DND-41 (cell line): ENCODE measurements at regions not wholly inside any gene's neighbourhood (a gene's known extent, or its start where the extent isn't known, plus 50 kb on each side); places are given as distances from the start of the nearest gene placed in this dataset.

Experiments used
- ATAC-seq: fragments of 200-7000 bp; cut with Tn5 transposase; 3 replicates; pipeline ENCODE4 v1.9.1; 2021; ENCODE audit warnings: low read depth; ENCODE audit not compliant: insufficient read depth
- DNase-seq: peaks from one replicate; pipeline ENCODE4 v3.0.0-alpha.2; 2020
- H2AFZ ChIP-seq: 2 replicates; pipeline ENCODE4 v1.6.0; 2012; ENCODE audit warnings: low read depth, low read length
- H3K27ac ChIP-seq: 2 replicates; pipeline ENCODE4 v1.5.1; 2012; ENCODE audit warnings: low read length, inconsistent platforms
- H3K27me3 ChIP-seq: fragments of 200-600 bp; sonication (generic); 2 replicates; pipeline ENCODE4 v1.6.0; 2012; ENCODE audit warnings: low read length, mild to moderate bottlenecking, inconsistent platforms; ENCODE audit not compliant: insufficient read depth, poor library complexity
- H3K36me3 ChIP-seq: 2 replicates; pipeline ENCODE4 v1.5.1; 2012; ENCODE audit warnings: low read length, inconsistent platforms; ENCODE audit not compliant: insufficient read depth
- H3K4me1 ChIP-seq: 2 replicates; pipeline ENCODE4 v1.5.1; 2012; ENCODE audit warnings: mild to moderate bottlenecking, low read length; ENCODE audit not compliant: insufficient read depth
- H3K4me2 ChIP-seq: 2 replicates; pipeline ENCODE4 v1.6.0; 2012; ENCODE audit warnings: mild to moderate bottlenecking, moderate library complexity, low read length, inconsistent platforms; ENCODE audit not compliant: insufficient read depth
- H3K4me3 ChIP-seq, 2 experiments: fragments of 200-600 bp in 1 of 2; shearing (Covaris generic) in 1 of 2; 2 replicates each; pipeline ENCODE4 v1.5.1; 2012 to 2016; ENCODE audit warnings: inconsistent platforms in 2 of 2, low read length in 2 of 2, mild to moderate bottlenecking in 2 of 2, low read depth in 1 of 2, moderate library complexity in 1 of 2
- H3K79me2 ChIP-seq: 2 replicates; pipeline ENCODE4 v1.6.0; 2012; ENCODE audit warnings: low read length, inconsistent platforms; ENCODE audit not compliant: insufficient read depth
- H3K9ac ChIP-seq: 2 replicates; pipeline ENCODE4 v1.6.0; 2012; ENCODE audit warnings: low read depth, mild to moderate bottlenecking, inconsistent platforms, low read length, moderate library complexity
- H3K9me3 ChIP-seq: 2 replicates; pipeline ENCODE4 v1.5.1; 2012; ENCODE audit warnings: low read length, moderate library complexity, mild to moderate bottlenecking, inconsistent platforms; ENCODE audit not compliant: insufficient read depth, severe bottlenecking
- H4K20me1 ChIP-seq: 2 replicates; pipeline ENCODE4 v1.6.0; 2012; ENCODE audit warnings: low read length; ENCODE audit not compliant: insufficient read depth
- CTCF ChIP-seq: IDR thresholded peaks from 2 replicates; pipeline ENCODE4 v1.5.1; 2012; ENCODE audit warnings: borderline replicate concordance, low read length, moderate library complexity, mild to moderate bottlenecking; ENCODE audit not compliant: poor library complexity, severe bottlenecking; ENCODE audit errors: extremely low read depth
- EZH2 ChIP-seq: IDR thresholded peaks from 3 replicates; pipeline ENCODE4 v1.6.1; 2012; ENCODE audit warnings: borderline replicate concordance, low read depth, mild to moderate bottlenecking, moderate library complexity, low read length, inconsistent platforms; ENCODE audit not compliant: severe bottlenecking

DNA sequence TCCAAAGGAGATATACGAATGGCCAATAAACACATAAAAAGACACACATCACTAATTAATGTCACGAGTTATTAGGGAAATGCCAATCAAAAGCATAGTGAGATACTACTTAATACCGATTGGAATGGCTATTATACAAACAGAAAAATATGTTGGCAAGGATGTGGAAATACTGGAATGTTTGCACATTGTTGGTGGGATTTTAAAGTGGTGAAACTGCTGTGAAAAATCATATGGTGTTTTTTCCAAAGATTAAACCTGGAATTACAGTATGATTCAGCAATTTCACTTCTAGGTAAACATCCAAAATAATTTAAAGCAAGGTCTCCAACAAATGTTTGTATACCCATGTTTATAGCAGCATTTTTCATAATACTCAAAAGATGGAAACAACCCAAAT, 765.5 kb downstream of the VGLL3 start:
- Histone ChIP-seq H3K9me3 (no peaks in the 10 kb centered on the region), H3K36me3 (no peaks in the 10 kb centered on the region), H3K4me1 (no peaks in the 10 kb centered on the region), H3K9ac (no peak overlapping the region), H2AFZ (no peak overlapping the region), H3K4me3 (no peak overlapping the region), H3K27me3 (no peaks in the 10 kb centered on the region), H3K27ac (no peak overlapping the region), H4K20me1 (no peaks in the 10 kb centered on the region), H3K4me2 (no peak overlapping the region), H3K79me2 (no peaks in the 10 kb centered on the region)
- no peak for TF ChIP-seq EZH2
- TF ChIP-seq CTCF: no peak
- DNase-seq (no peak), ATAC-seq (no peak)

- Histone ChIP-seq H2AFZ (no peak overlapping the region), H3K9me3 (no peaks in the 10 kb centered on the region), H3K27me3 (no peaks in the 10 kb centered on the region), H3K4me3 (no peak overlapping the region), H4K20me1 (no peaks in the 10 kb centered on the region), H3K9ac (no peak overlapping the region), H3K27ac (no peak overlapping the region), H3K79me2 (no peaks in the 10 kb centered on the region), H3K36me3 (no peaks in the 10 kb centered on the region), H3K4me2 (no peak overlapping the region), H3K4me1 (no peaks in the 10 kb centered on the region)
- DNase-seq (no peak), ATAC-seq (no peak)
- no peak for TF ChIP-seq CTCF
- TF ChIP-seq EZH2: no peak
Measured at GRCh38 chr3:86221601-86222000, 769.3 kb downstream of the VGLL3 start.

DNA sequence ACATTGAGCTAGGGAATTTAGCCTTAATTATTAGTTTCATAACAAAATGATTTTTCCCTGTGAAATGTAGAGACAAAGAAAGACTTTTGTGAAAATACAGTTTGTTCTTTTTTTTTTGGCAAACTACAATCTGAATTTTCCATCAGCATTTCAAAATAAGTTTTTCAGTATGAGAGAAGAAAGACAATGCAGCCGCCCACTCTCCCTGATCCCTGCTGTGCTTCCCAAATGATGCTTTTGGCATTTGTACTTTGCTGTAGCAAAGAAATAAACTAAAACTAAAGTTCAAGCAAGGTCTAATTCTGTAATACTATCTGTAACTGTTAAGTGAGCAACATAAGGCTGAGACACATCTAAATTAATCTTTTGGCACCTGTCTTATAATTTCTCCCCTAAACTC, 782.2 kb downstream of the VGLL3 start:
- H3K4me1 ChIP-seq: no peaks in the 10 kb centered on the region
- no peaks in the 10 kb centered on the region for H4K20me1 ChIP-seq
- no peaks in the 10 kb centered on the region for H3K36me3 ChIP-seq
- no peak overlapping the region for H3K4me2 ChIP-seq
- H3K27ac ChIP-seq: no peak overlapping the region
- ATAC-seq (no peak), DNase-seq (no peak)
- no peaks in the 10 kb centered on the region for H3K9me3 ChIP-seq
- no peaks in the 10 kb centered on the region for H3K27me3 ChIP-seq
- no peak overlapping the region for H3K9ac ChIP-seq
- H2AFZ ChIP-seq: no peak overlapping the region
- no peak overlapping the region for H3K4me3 ChIP-seq
- H3K79me2 ChIP-seq: no peaks in the 10 kb centered on the region
- TF ChIP-seq CTCF (no peak), EZH2 (no peak)

GRCh38 chr3:86182606-86183005, 808.3 kb downstream of the VGLL3 start:
- no peak overlapping the region for H3K9ac ChIP-seq
- H3K27ac ChIP-seq: no peak overlapping the region
- DNase-seq (no peak), ATAC-seq (no peak)
- TF ChIP-seq EZH2 (no peak), CTCF (no peak)
- no peaks in the 10 kb centered on the region for H4K20me1 ChIP-seq
- H3K4me2 ChIP-seq: no peak overlapping the region
- H2AFZ ChIP-seq: no peak overlapping the region
- H3K4me1 ChIP-seq: no peaks in the 10 kb centered on the region
- no peaks in the 10 kb centered on the region for H3K79me2 ChIP-seq
- H3K27me3 ChIP-seq: no peaks in the 10 kb centered on the region
- no peaks in the 10 kb centered on the region for H3K36me3 ChIP-seq
- H3K9me3 ChIP-seq: no peaks in the 10 kb centered on the region
- no peak overlapping the region for H3K4me3 ChIP-seq
